ENCODE measurements at regions not wholly inside any gene's neighbourhood (a gene's known extent, or its start where the extent isn't known, plus 50 kb on each side); places are given as distances from the start of the nearest gene placed in this dataset.
"Not testable (repeated sequence)": the region's sequence is repeated elsewhere in the genome, so short reads cannot be mapped to it uniquely, and the experiment has no call there.

- H3K4me3 ChIP-seq (ENCODE audit: low read length) = peak overlapping the region; percentile 49
- H3K27me3 ChIP-seq (ENCODE audit: low read depth, low read length) = no peaks in the 10 kb centered on the region
- no peaks in the 10 kb centered on the region for H3K79me2 ChIP-seq (ENCODE audit: low read length)
- no peaks in the 10 kb centered on the region for H3K9me3 ChIP-seq (ENCODE audit: insufficient read depth, low read length)
- H3K36me3 ChIP-seq (replicated peaks; ENCODE audit: low read depth, low read length) = no peaks in the 10 kb centered on the region
- H3K4me2 ChIP-seq (ENCODE audit: low read length) = peak overlapping the region; percentile 69
- no peaks in the 10 kb centered on the region for H4K20me1 ChIP-seq (ENCODE audit: insufficient read depth, low read length)
- H3K4me1 ChIP-seq (ENCODE audit: low read length) = peaks cover 25% of the 10 kb centered on the region
- peak overlapping the region; percentile 16; the same call in 1 of the 2 replicates for H3K9ac ChIP-seq (ENCODE audit: low read length)
- H3K27ac ChIP-seq (ENCODE audit: low read length) = peak overlapping the region; percentile 66
- TF ChIP-seq, protein P1, sequence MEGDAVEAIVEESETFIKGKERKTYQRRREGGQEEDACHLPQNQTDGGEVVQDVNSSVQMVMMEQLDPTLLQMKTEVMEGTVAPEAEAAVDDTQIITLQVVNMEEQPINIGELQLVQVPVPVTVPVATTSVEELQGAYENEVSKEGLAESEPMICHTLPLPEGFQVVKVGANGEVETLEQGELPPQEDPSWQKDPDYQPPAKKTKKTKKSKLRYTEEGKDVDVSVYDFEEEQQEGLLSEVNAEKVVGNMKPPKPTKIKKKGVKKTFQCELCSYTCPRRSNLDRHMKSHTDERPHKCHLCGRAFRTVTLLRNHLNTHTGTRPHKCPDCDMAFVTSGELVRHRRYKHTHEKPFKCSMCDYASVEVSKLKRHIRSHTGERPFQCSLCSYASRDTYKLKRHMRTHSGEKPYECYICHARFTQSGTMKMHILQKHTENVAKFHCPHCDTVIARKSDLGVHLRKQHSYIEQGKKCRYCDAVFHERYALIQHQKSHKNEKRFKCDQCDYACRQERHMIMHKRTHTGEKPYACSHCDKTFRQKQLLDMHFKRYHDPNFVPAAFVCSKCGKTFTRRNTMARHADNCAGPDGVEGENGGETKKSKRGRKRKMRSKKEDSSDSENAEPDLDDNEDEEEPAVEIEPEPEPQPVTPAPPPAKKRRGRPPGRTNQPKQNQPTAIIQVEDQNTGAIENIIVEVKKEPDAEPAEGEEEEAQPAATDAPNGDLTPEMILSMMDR (IDR thresholded peaks at IDR 0.05; ENCODE audit: low read depth, low read length) = no peak
- TF ChIP-seq EZH2phosphoT487 (IDR thresholded peaks at IDR 0.05; ENCODE audit: low read depth) = no peak
- 0 out of 2 replicates have a peak overlapping the region, but pooled peaks have one; percentile 19 for H2AFZ ChIP-seq (ENCODE audit: low read depth, low read length)
Measured at GRCh38 chr2:63743982-63744966, 97.4 kb upstream of the UGP2 start.

DNA sequence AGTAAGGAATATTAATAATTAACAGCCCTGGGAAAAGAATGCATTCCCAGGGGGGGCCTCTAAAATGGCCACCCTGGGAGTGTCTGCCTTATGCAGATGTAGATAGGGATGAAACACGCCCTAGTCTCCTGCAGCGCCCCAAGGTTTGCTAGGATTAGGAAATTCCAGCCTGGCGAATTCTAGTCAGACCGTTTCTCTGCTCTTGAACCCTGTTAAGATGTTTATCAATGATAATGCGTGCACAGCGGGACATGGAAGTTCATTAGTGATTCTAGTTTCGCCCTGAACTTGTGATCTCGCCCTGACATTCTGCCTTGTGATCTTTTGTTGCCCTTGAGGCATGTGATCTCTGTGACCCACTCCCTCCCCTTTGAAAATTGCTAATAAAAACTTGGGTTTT lies 95.1 kb upstream of the UGP2 start:
- H3K27ac ChIP-seq (ENCODE audit: low read length); H4K20me1 ChIP-seq (ENCODE audit: insufficient read depth, low read length); H3K4me2 ChIP-seq (ENCODE audit: low read length); H3K9me3 ChIP-seq (ENCODE audit: insufficient read depth, low read length); H3K4me3 ChIP-seq (ENCODE audit: low read length); H2AFZ ChIP-seq (ENCODE audit: low read depth, low read length); H3K9ac ChIP-seq (ENCODE audit: low read length); H3K36me3 ChIP-seq (replicated peaks; ENCODE audit: low read depth, low read length); H3K27me3 ChIP-seq (ENCODE audit: low read depth, low read length); H3K79me2 ChIP-seq (ENCODE audit: low read length): not testable (repeated sequence)
- H3K4me1 ChIP-seq (ENCODE audit: low read length) = peaks cover 25% of the 10 kb centered on the region

DNA sequence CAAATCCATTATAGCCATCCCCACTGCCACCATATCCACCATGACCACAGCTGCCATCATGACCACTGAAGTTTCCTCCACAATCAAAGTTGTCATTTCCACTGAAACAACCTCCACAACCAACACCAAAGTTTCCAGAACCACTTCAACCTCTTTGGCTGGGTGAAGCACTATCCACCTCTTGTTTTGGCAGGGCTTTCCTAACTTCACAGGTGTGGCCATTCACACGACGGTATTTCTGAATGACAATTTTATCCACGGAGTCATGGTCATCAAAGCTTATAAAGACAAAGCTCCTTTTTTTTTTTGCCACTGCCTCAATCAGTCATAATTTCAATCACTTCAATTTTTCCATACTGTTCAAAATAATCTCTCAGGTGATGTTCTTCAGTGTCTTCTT lies 89.8 kb upstream of the UGP2 start:
- Histone ChIP-seq H3K4me3 (ENCODE audit: low read length) (no peak overlapping the region), H3K79me2 (ENCODE audit: low read length) (no peaks in the 10 kb centered on the region), H3K27me3 (ENCODE audit: low read depth, low read length) (no peaks in the 10 kb centered on the region), H3K4me2 (ENCODE audit: low read length) (no peak overlapping the region), H4K20me1 (ENCODE audit: insufficient read depth, low read length) (no peaks in the 10 kb centered on the region), H3K9ac (ENCODE audit: low read length) (no peak overlapping the region), H3K4me1 (ENCODE audit: low read length) (no peaks in the 10 kb centered on the region), H3K9me3 (ENCODE audit: insufficient read depth, low read length) (no peaks in the 10 kb centered on the region), H3K36me3 (replicated peaks; ENCODE audit: low read depth, low read length) (no peaks in the 10 kb centered on the region), H3K27ac (ENCODE audit: low read length) (no peak overlapping the region), H2AFZ (ENCODE audit: low read depth, low read length) (no peak overlapping the region)
- no peak for TF ChIP-seq EZH2phosphoT487 (IDR thresholded peaks at IDR 0.05; ENCODE audit: low read depth)
- TF ChIP-seq, protein P1 (IDR thresholded peaks at IDR 0.05; ENCODE audit: low read depth, low read length) = no peak

DNA sequence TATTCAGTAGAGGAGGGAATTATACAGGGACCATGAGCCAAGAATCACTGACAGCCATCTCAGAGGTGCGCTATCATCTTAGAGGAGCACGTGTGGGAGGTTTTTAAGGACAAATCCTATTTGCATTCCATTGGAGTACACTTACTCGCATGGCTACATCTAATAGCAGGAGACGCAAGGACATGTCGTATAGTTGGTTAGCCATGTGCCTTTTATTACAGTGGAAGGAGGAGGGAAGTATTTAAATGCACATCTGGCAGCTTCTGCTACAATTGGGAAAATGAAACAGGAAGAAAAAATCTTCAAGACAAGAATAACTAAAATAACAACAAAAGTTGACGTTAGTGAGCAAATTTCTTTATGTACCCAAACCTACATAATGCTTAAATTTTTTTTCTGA lies 86.5 kb upstream of the UGP2 start:
- Histone ChIP-seq H3K9ac (ENCODE audit: low read length) (no peak overlapping the region), H3K4me1 (ENCODE audit: low read length) (no peaks in the 10 kb centered on the region), H3K9me3 (ENCODE audit: insufficient read depth, low read length) (no peaks in the 10 kb centered on the region), H3K36me3 (replicated peaks; ENCODE audit: low read depth, low read length) (no peaks in the 10 kb centered on the region), H3K79me2 (ENCODE audit: low read length) (no peaks in the 10 kb centered on the region), H3K27me3 (ENCODE audit: low read depth, low read length) (no peaks in the 10 kb centered on the region), H3K27ac (ENCODE audit: low read length) (no peak overlapping the region), H2AFZ (ENCODE audit: low read depth, low read length) (no peak overlapping the region), H4K20me1 (ENCODE audit: insufficient read depth, low read length) (no peaks in the 10 kb centered on the region), H3K4me2 (ENCODE audit: low read length) (no peak overlapping the region), H3K4me3 (ENCODE audit: low read length) (no peak overlapping the region)
- TF ChIP-seq EZH2phosphoT487 (IDR thresholded peaks at IDR 0.05; ENCODE audit: low read depth) = no peak
- TF ChIP-seq, protein P1 (IDR thresholded peaks at IDR 0.05; ENCODE audit: low read depth, low read length) = no peak

All from OCI-LY3 (cell line).